ENCODE measurements at regions not wholly inside any gene's neighbourhood (a gene's known extent, or its start where the extent isn't known, plus 50 kb on each side); places are given as distances from the start of the nearest gene placed in this dataset.
"Not testable (repeated sequence)": the region's sequence is repeated elsewhere in the genome, so short reads cannot be mapped to it uniquely, and the experiment has no call there.

DNA sequence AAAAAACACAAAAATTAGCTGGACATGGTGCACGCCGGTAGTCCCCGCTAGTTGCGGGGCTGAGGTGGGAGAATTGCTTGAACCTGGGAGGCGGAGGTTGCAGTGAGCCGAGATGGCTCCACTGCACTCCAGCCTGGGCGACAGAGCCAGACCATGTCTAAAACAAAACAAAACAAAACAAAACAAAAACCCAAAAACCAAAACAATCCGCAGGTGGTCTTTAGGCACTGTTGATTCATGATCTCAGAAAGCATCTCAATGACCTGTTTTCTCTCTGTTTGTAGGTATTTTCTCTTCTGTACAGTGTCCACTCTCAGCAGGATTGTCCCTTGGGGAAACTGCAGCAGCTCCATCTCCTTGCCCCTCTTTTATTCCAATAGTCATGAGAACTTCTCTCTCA is 74.9 kb upstream of the ADGRL2 start:
- TF ChIP-seq POLR2AphosphoS5 (IDR thresholded peaks at IDR 0.05) (no peak), TAF1 (IDR thresholded peaks at IDR 0.05; ENCODE audit: low read depth) (no peak)

DNA sequence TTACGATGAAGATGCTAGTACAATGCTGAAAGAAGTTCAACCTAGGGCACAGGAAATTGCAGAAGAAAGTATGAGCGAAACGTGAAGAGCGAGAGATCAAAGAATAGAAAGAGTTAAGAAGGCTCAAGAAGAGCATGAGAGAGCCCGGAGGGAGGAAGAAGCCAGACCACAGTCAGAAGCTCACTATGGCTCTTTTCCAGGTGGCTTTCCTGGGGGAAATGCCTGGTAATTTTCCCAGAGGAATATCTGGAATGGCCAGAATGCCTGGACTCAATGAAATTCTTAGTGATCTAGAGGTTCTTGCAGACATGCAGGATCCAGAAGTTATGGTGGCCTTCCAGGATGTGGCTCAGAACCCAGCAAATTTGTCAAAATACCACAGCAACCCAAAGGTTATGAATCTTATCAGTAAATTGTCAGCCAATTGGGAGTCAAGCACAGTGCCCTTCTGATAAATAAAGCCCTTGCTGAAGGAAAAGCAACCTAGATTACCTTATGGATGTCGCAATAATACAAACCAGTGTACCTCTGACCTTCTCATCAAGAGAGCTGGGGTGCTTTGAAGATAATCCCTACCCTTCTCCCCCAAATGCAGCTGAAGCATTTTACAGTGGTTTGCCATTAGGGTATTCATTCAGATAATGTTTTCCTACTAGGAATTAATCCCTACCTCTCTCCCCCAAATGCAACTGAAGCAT is 78.0 kb upstream of the ADGRL2 start:
- not testable (repeated sequence) for H3F3A ChIP-seq (ENCODE audit: insufficient read depth, low read length, poor library complexity, severe bottlenecking); H3K4me2 ChIP-seq (ENCODE audit: low read length); H4K20me1 ChIP-seq (ENCODE audit: insufficient read depth); H3K9me3 ChIP-seq (ENCODE audit: low read length); H3K9ac ChIP-seq (ENCODE audit: low read length); H2AFZ ChIP-seq (ENCODE audit: low read depth, low read length); H3K36me3 ChIP-seq (ENCODE audit: insufficient read depth, low read length); H3K4me3 ChIP-seq (ENCODE audit: low read length); H3K27ac ChIP-seq (ENCODE audit: low read length); H3K79me2 ChIP-seq (replicated peaks; ENCODE audit: insufficient read depth, low read length); H3K9me2 ChIP-seq (ENCODE audit: insufficient read depth, low read length); H3K27me3 ChIP-seq (ENCODE audit: insufficient read depth, low read depth, low read length)

More for the DNA sequence above, 74.9 kb upstream of the ADGRL2 start:
- Histone ChIP-seq H3K27ac (ENCODE audit: low read length) (no peak overlapping the region), H3K79me2 (replicated peaks; ENCODE audit: insufficient read depth, low read length) (no peaks in the 10 kb centered on the region), H3K9ac (ENCODE audit: low read length) (no peak overlapping the region), H3K9me2 (ENCODE audit: insufficient read depth, low read length) (no peaks in the 10 kb centered on the region), H3K9me3 (ENCODE audit: low read length) (no peaks in the 10 kb centered on the region), H3K36me3 (ENCODE audit: insufficient read depth, low read length) (no peaks in the 10 kb centered on the region), H2AFZ (ENCODE audit: low read depth, low read length) (no peak overlapping the region), H3K4me2 (ENCODE audit: low read length) (no peak overlapping the region), H4K20me1 (ENCODE audit: insufficient read depth) (no peaks in the 10 kb centered on the region), H3K4me3 (ENCODE audit: low read length) (no peak overlapping the region), H3F3A (ENCODE audit: insufficient read depth, low read length, poor library complexity, severe bottlenecking) (no peaks in the 10 kb centered on the region), H3K27me3 (ENCODE audit: insufficient read depth, low read depth, low read length) (no peaks in the 10 kb centered on the region)

DNA sequence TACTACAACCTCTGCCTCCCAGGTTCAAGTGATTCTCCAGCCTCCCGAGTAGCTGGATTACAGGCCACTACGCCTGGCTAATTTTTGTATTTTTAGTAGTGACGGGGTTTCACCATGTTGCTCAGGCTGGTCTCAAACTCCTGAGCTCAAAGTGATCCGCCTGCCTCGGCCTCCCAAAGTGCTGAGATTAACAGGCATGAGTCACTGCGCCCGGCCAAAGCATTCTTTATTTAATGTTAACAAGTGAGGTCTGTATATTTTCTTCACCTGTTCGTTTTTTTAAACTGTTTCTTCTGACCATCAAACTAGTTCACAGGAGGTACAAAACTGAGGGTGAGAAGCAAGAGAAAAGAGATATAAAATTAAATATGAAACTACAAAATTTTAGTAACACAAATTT is 80.5 kb upstream of the ADGRL2 start:
- H3K79me2 ChIP-seq (replicated peaks; ENCODE audit: insufficient read depth, low read length); H3K9ac ChIP-seq (ENCODE audit: low read length); H3K27ac ChIP-seq (ENCODE audit: low read length); H3K27me3 ChIP-seq (ENCODE audit: insufficient read depth, low read depth, low read length); H3K36me3 ChIP-seq (ENCODE audit: insufficient read depth, low read length); H3K9me2 ChIP-seq (ENCODE audit: insufficient read depth, low read length); H3K9me3 ChIP-seq (ENCODE audit: low read length); H3K4me2 ChIP-seq (ENCODE audit: low read length); H3K4me3 ChIP-seq (ENCODE audit: low read length); H4K20me1 ChIP-seq (ENCODE audit: insufficient read depth); H2AFZ ChIP-seq (ENCODE audit: low read depth, low read length); H3F3A ChIP-seq (ENCODE audit: insufficient read depth, low read length, poor library complexity, severe bottlenecking): not testable (repeated sequence)

DNA sequence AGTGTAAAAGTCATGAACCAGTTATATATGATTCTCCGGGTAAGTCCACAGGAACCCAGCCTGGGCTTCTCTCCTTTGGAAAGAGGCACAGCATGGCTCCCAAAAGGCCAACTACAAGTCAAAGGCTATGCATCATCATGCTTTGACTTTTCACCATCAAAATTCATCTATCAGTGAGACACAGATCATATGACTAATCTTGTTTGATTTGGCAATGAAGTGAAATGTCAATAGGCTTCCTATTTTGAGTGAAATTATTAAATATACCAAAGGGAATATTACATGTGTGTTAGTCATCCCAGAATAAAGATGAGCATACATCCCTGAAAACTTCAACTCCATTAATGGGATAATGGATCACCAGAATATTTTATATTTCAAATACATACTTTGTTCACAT is 83.5 kb upstream of the ADGRL2 start:
- H3K4me3 ChIP-seq (ENCODE audit: low read length) = no peak overlapping the region
- no peaks in the 10 kb centered on the region for H3K27me3 ChIP-seq (ENCODE audit: insufficient read depth, low read depth, low read length)
- TF ChIP-seq, protein P1, sequence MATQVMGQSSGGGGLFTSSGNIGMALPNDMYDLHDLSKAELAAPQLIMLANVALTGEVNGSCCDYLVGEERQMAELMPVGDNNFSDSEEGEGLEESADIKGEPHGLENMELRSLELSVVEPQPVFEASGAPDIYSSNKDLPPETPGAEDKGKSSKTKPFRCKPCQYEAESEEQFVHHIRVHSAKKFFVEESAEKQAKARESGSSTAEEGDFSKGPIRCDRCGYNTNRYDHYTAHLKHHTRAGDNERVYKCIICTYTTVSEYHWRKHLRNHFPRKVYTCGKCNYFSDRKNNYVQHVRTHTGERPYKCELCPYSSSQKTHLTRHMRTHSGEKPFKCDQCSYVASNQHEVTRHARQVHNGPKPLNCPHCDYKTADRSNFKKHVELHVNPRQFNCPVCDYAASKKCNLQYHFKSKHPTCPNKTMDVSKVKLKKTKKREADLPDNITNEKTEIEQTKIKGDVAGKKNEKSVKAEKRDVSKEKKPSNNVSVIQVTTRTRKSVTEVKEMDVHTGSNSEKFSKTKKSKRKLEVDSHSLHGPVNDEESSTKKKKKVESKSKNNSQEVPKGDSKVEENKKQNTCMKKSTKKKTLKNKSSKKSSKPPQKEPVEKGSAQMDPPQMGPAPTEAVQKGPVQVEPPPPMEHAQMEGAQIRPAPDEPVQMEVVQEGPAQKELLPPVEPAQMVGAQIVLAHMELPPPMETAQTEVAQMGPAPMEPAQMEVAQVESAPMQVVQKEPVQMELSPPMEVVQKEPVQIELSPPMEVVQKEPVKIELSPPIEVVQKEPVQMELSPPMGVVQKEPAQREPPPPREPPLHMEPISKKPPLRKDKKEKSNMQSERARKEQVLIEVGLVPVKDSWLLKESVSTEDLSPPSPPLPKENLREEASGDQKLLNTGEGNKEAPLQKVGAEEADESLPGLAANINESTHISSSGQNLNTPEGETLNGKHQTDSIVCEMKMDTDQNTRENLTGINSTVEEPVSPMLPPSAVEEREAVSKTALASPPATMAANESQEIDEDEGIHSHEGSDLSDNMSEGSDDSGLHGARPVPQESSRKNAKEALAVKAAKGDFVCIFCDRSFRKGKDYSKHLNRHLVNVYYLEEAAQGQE (IDR thresholded peaks at IDR 0.05; ENCODE audit: borderline replicate concordance) = no peak
- TF ChIP-seq MXI1 (conservative IDR thresholded peaks at IDR 0.05; ENCODE audit: poor library complexity, severe bottlenecking) (no peak), POLR2AphosphoS5 (IDR thresholded peaks at IDR 0.05) (no peak), SMC3 (conservative IDR thresholded peaks at IDR 0.05; ENCODE audit: poor library complexity) (no peak), EZH2 (IDR thresholded peaks at IDR 0.05; ENCODE audit: borderline replicate concordance, insufficient read depth, low read length, poor library complexity, severe bottlenecking) (no peak), RAD21 (conservative IDR thresholded peaks at IDR 0.05) (no peak), TAF1 (IDR thresholded peaks at IDR 0.05; ENCODE audit: low read depth) (no peak), EP300 (conservative IDR thresholded peaks at IDR 0.05; ENCODE audit: poor library complexity, severe bottlenecking) (no peak)
- TF ChIP-seq, protein P2, sequence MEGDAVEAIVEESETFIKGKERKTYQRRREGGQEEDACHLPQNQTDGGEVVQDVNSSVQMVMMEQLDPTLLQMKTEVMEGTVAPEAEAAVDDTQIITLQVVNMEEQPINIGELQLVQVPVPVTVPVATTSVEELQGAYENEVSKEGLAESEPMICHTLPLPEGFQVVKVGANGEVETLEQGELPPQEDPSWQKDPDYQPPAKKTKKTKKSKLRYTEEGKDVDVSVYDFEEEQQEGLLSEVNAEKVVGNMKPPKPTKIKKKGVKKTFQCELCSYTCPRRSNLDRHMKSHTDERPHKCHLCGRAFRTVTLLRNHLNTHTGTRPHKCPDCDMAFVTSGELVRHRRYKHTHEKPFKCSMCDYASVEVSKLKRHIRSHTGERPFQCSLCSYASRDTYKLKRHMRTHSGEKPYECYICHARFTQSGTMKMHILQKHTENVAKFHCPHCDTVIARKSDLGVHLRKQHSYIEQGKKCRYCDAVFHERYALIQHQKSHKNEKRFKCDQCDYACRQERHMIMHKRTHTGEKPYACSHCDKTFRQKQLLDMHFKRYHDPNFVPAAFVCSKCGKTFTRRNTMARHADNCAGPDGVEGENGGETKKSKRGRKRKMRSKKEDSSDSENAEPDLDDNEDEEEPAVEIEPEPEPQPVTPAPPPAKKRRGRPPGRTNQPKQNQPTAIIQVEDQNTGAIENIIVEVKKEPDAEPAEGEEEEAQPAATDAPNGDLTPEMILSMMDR (IDR thresholded peaks at IDR 0.05; ENCODE audit: poor library complexity, severe bottlenecking) = no peak
- no peaks in the 10 kb centered on the region for H3F3A ChIP-seq (ENCODE audit: insufficient read depth, low read length, poor library complexity, severe bottlenecking)
- no peaks in the 10 kb centered on the region for H4K20me1 ChIP-seq (ENCODE audit: insufficient read depth)
- H3K36me3 ChIP-seq (ENCODE audit: insufficient read depth, low read length) = no peaks in the 10 kb centered on the region
- H3K79me2 ChIP-seq (replicated peaks; ENCODE audit: insufficient read depth, low read length) = no peaks in the 10 kb centered on the region
- no peak overlapping the region for H3K9ac ChIP-seq (ENCODE audit: low read length)
- no peak overlapping the region for H3K27ac ChIP-seq (ENCODE audit: low read length)
- H3K4me2 ChIP-seq (ENCODE audit: low read length) = no peak overlapping the region
- no peaks in the 10 kb centered on the region for H3K9me2 ChIP-seq (ENCODE audit: insufficient read depth, low read length)
- no peak overlapping the region for H2AFZ ChIP-seq (ENCODE audit: low read depth, low read length)
- H3K9me3 ChIP-seq (ENCODE audit: low read length) = no peaks in the 10 kb centered on the region

Data from neural cell (in vitro differentiated cells).